Ovary (tissue), 7 donors: ENCODE measurements at regions not wholly inside any gene's neighbourhood (a gene's known extent, or its start where the extent isn't known, plus 50 kb on each side); places are given as distances from the start of the nearest gene placed in this dataset.

Experiments used
- DNase-seq, 5 donors: peaks; one replicate each; pipeline ENCODE4 v3.0.0-alpha.2; 2019 to 2020
- H3K27ac ChIP-seq, 2 donors: fragments of 200-600 bp; one replicate each; pipeline versions ENCODE4 v1.5.1 to v1.8.0; 2019 to 2022
- H3K27me3 ChIP-seq: fragments of 200-600 bp; one replicate; pipeline ENCODE4 v1.8.0; 2022
- H3K36me3 ChIP-seq: fragments of 200-600 bp; sonication (generic); one replicate; pipeline ENCODE4 v1.5.1; 2019
- H3K4me1 ChIP-seq: one replicate; pipeline ENCODE4 v1.8.1; 2013; ENCODE audit warnings: mild to moderate bottlenecking, moderate library complexity; ENCODE audit not compliant: insufficient read depth
- H3K4me3 ChIP-seq: fragments of 200-600 bp; sonication (generic); one replicate; pipeline ENCODE4 v1.5.1; 2017
- H3K9me3 ChIP-seq, 2 donors: fragments of 200-600 bp in 1 of 2; sonication (generic) in 1 of 2; one replicate each; pipeline versions ENCODE4 v1.5.1 to v1.8.1; 2013 to 2019; ENCODE audit warnings: mild to moderate bottlenecking in 1 of 2, moderate library complexity in 1 of 2
- CTCF ChIP-seq, 3 donors: fragments of 450-650 bp in 2 of 3; fragments of 200-600 bp in 1 of 3; IDR thresholded peaks; one replicate each; pipeline versions ENCODE4 v1.5.1 to v1.8.0; 2016 to 2022; ENCODE audit warnings: antibody characterized with exemption in 3 of 3, mild to moderate bottlenecking in 1 of 3
- EP300 ChIP-seq: sonication (generic); formaldehyde crosslinking; IDR thresholded peaks from one replicate; pipeline ENCODE4 v1.6.1; 2017; ENCODE audit warnings: antibody characterized with exemption
- POLR2A ChIP-seq: fragments of 450-650 bp; IDR thresholded peaks from one replicate; pipeline ENCODE4 v1.6.1; 2017; ENCODE audit warnings: antibody characterized with exemption, mild to moderate bottlenecking, moderate library complexity
- WGBS, 3 donors: extraction: QIAGEN DNeasy Blood & Tissue Kit in 1 of 3; methylation state at CpG; one replicate each; pipeline versions ENCODE4 v1.1.5 to v1.1.7; 2013 to 2017; 5-methylcytosine and 5-hydroxymethylcytosine counted together
- intact Hi-C, 4 donors: fragments of 100-400 bp; cut with DNase I; formaldehyde crosslinking; loops; one replicate each; pipeline versions ENCODE4 v1.11.0 to v1.15.1; 2022 to 2023
- donor health status: DM: no; HTN: no; CAD: no; lungs with moderate emphysema.
- donor health status: DM: no; HTN: no; CAD: no.
- donor health status: Bipolar disorder and iron deficiency.
- donor health status: DM: no; HTN: no; CAD: no.
- donor health status: DM: yes; HTN: yes; CAD: no.

- no peak overlapping the region for H3K27ac ChIP-seq
- H3K36me3 ChIP-seq: no peaks in the 10 kb centered on the region
- DNase-seq: no peak
- intact Hi-C loops: no loop called here
- no peaks in the 10 kb centered on the region for H3K27me3 ChIP-seq
- no peaks in the 10 kb centered on the region for H3K4me1 ChIP-seq
- no peaks in the 10 kb centered on the region for H3K9me3 ChIP-seq
- WGBS, 3 donors: 92 to 95% (median 92%) methylated on average over 8 of the region's 8 CpGs
- no peak for TF ChIP-seq EP300
- TF ChIP-seq CTCF (IDR thresholded peaks at IDR 0.05): no peak
- TF ChIP-seq POLR2A: no peak
- H3K4me3 ChIP-seq: no peak overlapping the region
These were observed 338.6 kb downstream of the PCNX1 start for GRCh38 chr14:71245659-71246361.

- H3K36me3 ChIP-seq: no peaks in the 10 kb centered on the region
- intact Hi-C loops: no loop called here
- no peaks in the 10 kb centered on the region for H3K9me3 ChIP-seq
- no peaks in the 10 kb centered on the region for H3K27me3 ChIP-seq
- no peaks in the 10 kb centered on the region for H3K4me1 ChIP-seq
- no peak overlapping the region for H3K27ac ChIP-seq
- WGBS, 3 donors: 84 to 89% (median 85%) methylated on average over 1 of the region's 1 CpG
- no peak for TF ChIP-seq CTCF (IDR thresholded peaks at IDR 0.05)
- no peak for TF ChIP-seq POLR2A
- no peak for TF ChIP-seq EP300
- no peak overlapping the region for H3K4me3 ChIP-seq
- DNase-seq: no peak
These were observed 339.3 kb downstream of the PCNX1 start for GRCh38 chr14:71246539-71246938.

- Histone ChIP-seq H3K36me3 (no peaks in the 10 kb centered on the region), H3K9me3 (no peaks in the 10 kb centered on the region), H3K4me3 (no peak overlapping the region), H3K27ac (no peak overlapping the region), H3K27me3 (no peaks in the 10 kb centered on the region), H3K4me1 (no peaks in the 10 kb centered on the region)
- intact Hi-C loops: no loop called here
- TF ChIP-seq CTCF (IDR thresholded peaks at IDR 0.05) (no peak), EP300 (no peak), POLR2A (no peak)
- no peak for DNase-seq
- 64 to 84% (median 71%) methylated on average over 4 of the region's 4 CpGs for WGBS, 3 donors
These were observed 339.8 kb downstream of the PCNX1 start for GRCh38 chr14:71247106-71247505.

- Histone ChIP-seq H3K9me3 (no peaks in the 10 kb centered on the region), H3K36me3 (no peaks in the 10 kb centered on the region), H3K4me3 (no peak overlapping the region), H3K4me1 (no peaks in the 10 kb centered on the region), H3K27me3 (no peaks in the 10 kb centered on the region), H3K27ac (no peak overlapping the region)
- WGBS, 3 donors: 54 to 60% (median 59%) methylated on average over 3 of the region's 3 CpGs
- DNase-seq: no peak
- TF ChIP-seq POLR2A: no peak
- no peak for TF ChIP-seq EP300
- TF ChIP-seq CTCF (IDR thresholded peaks at IDR 0.05): no peak
- intact Hi-C loops: no loop called here
These were observed 340.9 kb downstream of the PCNX1 start for GRCh38 chr14:71248194-71248593.
